ENCODE measurements at regions not wholly inside any gene's neighbourhood (a gene's known extent, or its start where the extent isn't known, plus 50 kb on each side); places are given as distances from the start of the nearest gene placed in this dataset.
A peak's percentile ranks its signal among the peaks of the same experiment; 100 is the strongest.

DNA sequence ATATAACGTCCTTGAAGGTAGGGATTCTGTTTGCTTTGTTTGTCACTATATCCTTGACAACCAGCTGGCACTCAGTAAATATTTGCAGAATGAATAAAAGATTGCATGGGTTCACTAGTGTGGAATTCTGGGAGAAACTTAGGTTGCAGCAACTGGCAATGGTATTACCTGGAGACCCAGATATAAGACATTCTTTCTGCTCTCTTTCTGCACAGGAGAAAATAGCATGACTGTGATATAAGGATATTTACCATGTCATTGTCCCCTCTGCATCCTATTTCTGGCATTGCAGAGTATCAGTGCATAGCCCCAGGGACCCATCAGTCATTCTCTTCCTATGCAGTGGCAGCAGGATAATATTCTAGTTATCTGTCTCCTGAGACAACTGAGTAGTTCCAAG is 308.9 kb upstream of the LRRC7 start:
- ATAC-seq, result no peak

DNA sequence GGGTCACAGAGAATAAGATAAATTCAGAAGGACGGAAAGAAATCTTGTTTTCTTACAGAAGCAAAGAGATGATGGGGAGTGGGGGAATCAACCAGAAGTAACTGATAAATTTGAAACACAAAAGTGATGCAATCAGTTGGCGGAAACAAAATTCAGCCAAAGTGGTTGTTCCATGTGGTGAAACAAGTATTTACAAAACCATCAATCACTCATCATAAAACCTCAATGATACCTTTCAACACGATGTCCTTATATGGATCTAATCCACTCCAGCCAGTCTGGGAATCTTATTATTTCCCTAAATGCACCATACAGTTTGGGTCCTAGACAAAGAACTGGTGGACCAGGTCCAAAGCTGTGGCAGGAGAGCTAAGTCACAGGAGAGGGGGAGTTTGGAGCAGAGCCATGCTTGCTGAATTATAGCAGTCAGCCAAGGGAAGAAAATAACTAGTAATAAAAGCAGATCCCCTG is 303.8 kb upstream of the LRRC7 start:
- ATAC-seq, result no peak

DNA sequence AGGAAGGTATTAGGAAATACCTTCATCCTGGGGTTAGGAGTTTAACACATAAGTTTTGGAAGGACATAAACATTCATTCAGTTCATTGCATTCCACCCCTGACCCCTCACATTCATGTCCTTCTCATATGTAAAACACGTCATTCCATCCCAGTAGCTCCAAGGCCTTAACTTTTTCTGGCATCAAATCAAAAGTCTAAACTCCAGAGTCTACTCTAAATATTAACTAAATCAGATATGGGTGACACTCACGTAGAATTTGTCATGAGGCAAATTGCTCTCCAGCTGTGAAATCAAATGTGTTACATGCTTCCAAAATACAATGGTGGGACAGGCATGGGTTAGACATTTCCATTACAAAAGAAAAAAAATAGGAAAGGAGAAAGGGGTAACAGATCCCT is 298.2 kb upstream of the LRRC7 start:
- no peak for ATAC-seq

DNA sequence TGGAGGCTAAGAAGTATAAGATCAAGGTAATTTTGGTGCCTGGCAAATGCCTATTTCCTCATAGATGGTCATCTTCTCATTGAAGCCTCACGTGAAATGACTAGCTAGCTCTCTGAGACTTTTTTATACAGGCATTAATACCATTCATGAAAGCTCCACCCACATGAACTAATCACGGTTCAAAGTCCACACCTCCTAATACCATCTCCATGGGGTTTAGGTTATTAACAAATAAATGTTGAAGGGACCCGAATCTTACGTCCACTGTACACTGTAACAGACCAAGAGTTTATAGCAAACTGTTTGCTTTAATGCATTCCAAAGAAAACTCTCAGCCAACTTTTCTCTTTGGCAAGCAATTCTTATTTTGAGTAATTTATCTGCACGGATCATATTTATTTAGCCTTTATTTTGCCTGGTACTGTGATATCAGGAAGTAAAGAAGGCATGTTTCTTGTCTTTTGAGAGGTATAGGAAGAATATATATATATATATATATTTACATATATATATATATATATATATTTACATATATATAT is 296.1 kb upstream of the LRRC7 start:
- ATAC-seq, result no peak

DNA sequence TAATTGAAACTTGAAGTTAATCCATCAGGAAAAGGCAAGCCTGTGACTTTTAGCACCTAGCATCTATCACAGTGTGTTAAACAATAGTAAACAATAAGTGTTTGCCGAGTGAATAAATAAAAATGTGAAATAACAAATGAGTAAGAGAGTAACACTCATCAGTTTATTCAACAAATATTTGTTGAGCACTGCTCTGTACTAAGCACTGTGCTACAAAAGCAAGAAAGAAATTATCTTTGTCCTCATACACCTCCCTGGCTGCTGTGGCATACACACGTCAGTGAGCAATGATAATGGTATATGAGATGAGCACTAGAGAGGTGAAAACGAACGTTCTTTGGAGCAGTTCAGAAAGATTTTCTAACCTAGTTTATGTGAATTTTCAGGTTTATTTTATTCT is 295.0 kb upstream of the LRRC7 start:
- no peak for ATAC-seq

DNA sequence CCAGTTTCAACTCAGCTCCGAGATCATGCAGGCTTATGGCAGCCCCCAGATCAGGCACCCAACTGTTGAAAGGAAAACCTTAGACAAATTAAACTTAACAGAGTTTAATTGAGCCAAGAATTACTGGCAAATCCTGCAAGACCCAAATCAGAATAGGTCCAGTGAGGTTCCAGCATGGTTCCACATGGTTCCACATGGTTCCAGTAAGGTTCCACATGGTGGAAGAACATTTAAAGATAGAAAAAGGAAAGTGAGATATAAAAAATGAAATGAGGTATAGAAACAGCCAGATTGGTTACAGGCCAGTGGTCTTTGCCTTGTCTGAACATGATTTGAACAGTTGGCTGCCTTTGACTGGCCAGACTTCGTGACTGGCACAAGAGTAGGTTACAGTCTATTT is 288.8 kb upstream of the LRRC7 start:
- ATAC-seq, result no peak

DNA sequence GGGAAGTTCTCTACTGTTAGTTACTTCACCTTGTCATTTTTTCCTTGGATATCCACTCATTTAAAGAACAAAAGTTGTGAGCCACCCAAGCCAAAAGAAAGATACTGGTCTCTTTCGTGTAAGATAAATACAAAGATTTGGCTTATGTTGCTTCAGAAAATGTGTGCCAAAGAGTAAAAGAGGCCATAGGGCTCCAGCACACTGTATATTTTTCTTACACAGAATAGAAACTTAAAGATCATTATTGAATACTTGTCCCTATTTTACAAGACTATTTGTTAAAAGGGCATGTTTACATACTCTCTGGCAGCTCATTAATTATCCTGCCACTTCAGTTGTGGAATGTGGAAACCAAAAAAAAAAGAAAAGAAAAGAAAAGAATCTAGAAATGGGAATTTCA is 284.2 kb upstream of the LRRC7 start:
- ATAC-seq, result no peak

DNA sequence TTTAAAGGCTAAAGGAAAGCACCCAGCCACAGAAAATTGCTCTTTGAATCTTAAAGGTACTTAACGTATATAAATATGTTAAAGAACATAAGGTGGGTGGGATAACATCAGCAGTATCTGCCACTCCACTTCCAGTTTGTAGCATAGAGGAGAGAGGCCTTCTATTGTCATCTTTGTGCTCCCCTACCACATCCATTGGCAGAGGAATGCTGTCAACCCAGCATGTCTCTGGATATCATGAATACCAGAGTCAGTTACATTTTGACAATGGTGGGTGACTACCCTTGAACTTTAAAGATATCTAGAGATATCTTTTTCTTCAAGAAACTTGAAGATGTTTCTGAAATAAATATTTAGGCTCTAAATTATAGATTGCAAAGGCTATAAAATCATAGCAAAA is 283.2 kb upstream of the LRRC7 start:
- no peak for ATAC-seq

DNA sequence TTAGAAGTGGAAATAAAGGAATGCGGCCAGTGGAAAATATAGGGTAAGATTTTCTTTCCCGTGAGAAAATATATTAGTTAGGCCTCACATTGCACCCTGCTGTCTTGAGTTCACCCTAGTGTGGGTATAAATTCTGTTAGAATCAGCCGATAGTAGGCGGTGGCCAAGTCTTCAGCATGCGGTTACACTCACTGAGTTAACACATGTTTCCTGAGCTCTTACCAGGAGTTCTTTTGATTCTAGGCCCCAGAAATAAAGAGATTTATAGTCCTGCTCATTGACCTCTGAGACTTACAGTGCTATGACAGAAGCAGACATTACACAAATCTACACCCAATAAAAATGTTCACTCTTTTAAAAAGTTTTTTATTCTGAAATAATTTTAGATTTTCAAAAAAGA is 279.3 kb upstream of the LRRC7 start:
- no peak for ATAC-seq

DNA sequence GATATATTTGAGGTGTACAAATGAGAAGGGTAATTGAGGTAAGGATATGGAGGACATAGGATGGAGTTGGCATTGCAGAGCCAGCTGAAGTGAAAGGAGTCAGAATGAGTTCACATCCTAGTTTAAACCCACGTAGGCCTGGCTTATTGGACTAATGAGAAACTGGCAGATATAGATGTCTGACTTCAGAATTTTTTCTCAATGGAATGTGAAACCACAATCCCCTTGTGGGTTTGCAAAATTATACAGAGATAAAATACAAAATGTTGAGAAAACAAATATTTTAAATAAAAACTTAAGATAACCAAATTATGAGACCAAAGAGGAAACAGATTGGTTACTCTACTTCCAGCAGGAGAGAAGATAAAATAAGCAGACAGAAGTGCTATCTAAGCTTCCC is 277.4 kb upstream of the LRRC7 start:
- no peak for ATAC-seq

DNA sequence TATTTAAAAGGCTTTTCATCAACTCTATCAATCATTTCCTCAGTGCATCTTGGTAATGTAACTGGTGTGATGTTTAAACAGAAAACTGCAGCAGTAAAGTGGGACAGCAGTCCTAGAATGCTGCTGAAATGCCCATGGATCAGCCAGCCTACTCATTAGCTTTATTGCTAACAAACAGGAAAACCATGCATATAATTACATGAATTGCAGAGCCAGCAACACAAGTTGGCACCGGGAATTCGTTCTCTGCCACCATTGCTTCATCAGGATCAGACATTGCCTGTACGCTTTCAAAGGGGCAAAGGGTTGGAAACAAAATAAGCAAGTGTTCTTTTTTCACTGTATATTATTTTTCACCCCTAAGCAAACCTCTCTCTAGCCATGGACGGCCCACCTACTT is 276.2 kb upstream of the LRRC7 start:
- no peak for ATAC-seq

DNA sequence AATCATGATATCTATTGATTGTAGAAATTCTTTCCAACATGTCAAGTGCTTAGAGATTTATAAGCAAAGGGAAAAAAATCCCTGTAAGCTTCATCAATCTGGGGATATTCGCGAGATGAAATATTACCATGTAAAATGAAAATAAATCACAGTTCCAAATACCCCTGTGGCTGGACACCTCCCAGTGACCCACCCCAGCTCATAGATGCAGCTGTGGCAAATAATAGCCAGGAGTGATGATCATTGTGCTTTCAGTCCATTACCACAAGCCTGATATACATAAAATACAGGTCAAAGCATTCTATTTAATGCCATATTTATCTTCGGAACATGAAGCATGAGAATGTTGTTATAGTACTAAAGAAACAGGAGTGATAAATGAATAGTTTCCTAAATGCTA is 274.9 kb upstream of the LRRC7 start:
- no peak for ATAC-seq

DNA sequence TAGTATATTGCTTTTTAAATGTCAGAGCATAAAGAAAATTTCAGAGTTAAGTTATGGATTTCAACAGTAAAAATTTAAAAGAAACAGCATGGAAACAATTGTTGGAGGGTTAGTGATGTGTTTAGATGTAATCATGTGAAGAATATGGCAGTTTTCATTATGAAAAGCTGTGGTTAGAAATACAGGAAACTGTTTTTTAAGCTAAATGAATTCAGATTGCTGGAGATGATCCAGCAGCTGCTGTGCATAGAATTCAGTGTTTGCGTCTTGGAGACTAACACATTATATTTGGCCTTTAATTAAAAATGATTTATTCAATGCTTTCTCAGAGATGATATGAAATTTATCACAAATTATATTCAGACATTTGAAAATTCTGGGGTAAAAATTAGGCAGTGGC is 273.6 kb upstream of the LRRC7 start:
- no peak for ATAC-seq

DNA sequence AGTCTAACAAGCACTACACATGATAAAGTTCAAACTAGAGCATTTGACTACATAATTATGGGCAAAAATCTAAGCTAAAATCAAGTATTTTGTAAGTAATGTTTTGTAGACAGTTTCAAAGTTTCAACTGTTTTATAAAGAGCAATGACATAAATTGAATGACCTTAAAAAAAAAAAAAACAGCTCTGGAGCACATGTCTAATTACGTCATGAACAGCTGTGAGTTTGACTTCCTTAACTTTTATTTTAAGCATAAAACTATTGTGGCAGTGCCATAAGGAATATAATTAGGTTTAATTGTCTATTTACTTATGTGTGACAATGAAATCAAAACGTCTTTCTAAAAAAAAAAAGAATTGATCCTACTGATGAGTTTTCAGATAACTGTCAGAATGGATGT is 272.5 kb upstream of the LRRC7 start:
- no peak for ATAC-seq

DNA sequence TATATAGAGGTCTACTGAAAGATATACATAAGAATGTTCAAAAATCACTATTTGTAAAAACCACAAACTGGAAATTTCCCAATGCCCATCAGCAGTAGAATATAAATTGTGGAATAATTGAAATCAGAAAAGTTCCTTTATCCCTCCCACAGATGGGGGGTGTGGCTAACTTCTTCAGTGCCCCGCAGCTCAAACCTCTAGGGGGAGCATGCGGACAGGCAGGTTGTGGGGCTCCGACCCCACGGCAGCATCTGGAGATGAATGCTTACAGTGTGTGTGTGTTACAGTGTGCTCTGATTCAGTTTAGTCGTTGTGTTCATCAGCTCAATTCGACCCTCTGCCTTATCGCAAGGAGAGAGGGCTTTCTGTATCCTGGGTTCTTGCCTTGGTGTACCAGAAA is 262.1 kb upstream of the LRRC7 start:
- no peak for ATAC-seq

DNA sequence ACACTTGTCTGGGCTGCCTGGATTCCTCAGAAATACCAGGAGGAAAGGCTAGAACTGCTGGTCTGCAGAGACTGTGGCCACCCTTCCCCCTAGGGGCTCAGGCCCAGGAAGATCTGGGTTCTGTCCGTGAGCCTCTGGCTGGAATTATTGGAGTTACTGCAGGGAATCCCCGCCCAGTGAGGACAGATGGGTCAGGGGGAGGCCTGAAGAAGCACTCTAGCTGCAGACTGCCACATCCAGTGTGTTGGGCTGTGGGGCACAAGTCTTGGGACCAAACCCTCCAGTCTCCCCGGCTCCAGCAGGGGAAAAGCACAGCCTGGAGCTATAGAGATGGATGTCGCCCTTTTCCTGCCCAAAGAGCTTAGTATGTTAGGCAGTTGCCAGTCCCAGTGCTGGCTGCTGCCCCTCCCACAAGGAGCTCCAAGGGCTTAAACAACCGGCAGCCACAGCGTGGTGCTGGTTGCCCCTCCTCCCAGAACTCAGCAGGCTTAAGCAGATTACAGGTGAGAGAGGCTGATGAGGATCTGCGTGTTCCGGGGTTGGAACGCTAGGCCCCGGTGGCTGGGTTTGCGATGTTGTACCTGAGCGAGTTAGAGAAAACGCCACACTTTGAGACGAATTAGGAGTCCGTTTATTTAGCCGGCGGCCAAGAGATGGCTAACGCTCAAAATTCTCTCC is 255.5 kb upstream of the LRRC7 start:
- no peak for ATAC-seq

DNA sequence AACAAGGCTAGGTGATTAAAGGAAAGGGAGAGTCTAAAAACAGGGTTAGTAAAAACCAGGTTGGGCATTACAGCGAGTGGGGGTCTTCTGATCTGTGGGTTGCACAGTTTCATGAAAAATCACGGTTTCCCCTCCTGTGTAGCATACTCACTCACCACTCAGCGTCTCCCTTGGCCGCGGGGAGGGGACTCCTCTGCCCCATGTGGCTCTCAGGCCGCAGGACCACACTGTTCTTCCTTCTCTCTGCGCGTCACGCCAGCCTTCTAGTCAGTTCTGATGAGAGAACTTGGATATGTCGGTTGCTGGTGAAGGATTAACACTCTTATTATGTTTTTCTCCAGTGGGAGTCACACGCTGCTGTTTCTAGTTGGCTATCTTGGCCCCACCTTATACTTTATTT is 254.6 kb upstream of the LRRC7 start:
- ATAC-seq, result no peak

DNA sequence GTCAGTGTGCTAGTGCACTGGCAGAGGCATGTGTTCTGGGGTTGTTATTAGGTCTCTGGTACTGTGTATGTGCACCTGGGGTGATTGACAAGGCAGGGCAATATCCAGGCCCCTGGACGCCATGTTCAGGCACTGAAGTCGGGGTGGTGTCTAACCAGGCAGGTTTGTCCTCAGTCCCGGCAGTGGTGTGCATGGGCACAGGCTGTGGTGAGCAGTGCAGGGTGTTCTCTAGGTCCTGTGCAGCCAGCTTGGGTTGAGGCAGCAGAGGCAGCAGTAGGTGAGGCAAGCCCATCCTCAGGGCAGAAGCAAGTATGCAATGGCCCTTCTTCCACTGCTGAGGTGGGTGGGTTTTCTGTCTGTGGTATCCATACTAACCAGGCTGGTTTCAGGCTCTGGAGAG is 252.3 kb upstream of the LRRC7 start:
- no peak for ATAC-seq

DNA sequence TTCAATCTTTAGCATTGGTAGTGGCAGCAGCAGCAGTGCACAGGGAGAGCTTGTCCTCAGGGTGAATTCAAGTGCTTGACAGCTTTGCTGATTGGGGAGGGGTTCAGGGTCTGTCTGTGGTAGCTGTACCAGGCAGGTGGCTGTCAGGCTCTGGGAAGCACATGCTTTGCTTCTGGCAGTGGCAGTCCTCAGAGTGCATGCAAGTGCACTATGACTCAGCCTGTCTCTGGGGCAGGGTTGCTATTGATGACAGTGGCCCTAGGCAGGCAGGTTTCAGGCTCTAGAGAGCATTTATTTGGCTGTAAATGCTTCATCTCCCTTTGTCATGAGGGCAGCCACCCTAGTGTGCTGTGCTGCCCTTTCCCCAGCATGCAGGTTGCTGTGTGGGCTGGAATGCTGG is 251.9 kb upstream of the LRRC7 start:
- peak; percentile 59 for ATAC-seq

DNA sequence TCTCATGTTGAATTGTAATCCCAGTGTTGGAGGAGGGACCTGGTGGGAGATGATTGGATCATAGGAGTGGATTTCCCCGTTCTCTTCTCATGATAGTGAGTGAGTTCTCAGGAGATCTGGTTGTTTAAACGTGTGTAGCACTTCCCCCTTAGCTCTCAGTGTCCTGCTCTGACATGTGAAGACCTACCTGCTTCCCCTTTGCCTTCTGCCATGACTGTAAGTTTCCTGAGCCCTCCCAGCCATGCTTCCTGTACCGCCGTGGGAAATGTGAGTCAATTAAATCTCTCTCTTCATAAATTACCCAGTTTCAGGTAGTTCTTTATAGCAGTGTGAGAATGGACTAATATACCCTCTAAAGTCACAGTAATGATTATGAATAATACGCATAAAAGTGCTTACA is 248.4 kb upstream of the LRRC7 start:
- ATAC-seq, result no peak

DNA sequence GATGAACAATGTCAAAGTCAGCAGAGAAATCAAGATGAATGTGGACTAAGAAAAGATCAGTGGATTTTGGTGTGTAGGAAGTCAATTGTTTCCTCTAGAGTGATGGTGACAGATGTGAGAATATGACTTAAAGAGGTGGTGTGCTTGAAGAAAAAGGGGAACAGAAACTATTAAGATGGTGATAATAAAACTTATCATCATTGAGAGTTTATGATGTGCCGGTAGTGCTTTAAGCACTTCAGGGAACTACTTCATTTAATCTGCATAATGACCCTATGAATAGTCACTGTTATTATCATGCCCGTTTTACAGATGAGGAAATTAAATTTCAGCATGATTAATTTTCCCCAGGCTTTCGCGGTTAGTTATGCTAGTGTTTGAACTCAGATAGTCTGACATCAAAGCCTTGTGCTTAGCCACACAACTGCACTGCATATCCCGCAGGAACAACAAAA is 246.9 kb upstream of the LRRC7 start:
- ATAC-seq, result no peak

DNA sequence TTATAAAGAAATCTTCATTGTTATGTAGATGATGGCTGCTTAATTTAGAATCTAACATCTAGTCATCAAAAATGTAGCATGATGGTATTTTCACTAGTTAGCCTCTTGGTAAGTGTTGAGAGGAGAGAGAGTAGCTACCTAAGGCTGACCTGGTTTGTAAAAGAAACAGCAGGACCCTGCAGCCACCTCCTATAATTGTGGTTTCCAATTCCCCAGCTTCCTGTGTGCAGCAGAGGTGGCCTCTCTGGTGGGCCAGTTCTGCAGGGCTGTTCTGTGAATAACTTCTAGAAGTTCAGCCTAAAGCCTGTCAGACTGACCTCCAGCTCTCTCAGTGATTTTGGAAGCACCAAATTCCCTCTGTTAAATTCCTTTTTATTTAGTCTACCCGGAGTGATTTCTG is 246.4 kb upstream of the LRRC7 start:
- no peak for ATAC-seq

DNA sequence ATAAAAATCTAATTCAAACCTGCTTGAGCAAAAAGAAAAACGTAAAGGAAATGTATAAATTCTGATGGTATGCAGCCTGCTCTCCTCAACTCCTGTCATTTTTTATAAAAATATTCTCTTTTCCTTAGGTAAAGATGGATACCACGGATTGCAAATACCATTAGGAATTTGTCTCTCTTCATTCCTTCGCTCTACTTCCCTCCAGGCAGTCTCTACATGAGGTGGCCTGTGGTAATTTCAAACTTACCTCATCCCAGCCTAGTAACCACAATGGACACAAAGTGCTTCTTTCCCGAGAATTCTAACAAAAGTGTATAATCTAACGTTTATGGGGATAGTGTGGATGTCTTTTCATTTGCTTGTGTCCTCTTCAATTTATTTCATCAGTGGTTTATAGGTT is 239.5 kb upstream of the LRRC7 start:
- ATAC-seq, result no peak

DNA sequence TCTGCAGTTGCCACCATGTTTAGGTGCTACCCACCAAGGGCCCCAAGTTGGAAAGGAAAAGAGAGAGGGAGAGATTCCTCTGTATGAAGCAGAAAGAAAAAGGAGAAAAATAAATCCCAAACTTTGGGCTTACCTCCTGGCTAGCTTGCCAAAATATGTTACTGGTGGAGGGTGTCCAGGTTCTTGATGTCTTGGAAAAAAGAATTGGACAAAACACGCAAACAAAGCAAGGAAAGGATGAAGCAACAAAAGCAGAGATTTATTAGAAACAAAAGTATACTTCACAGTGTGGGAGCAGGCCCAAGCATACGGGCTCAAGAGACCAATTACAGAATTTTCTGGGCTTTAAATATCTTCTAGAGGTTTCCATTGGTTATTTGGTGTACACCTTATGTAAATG is 204.5 kb upstream of the LRRC7 start:
- no peak for ATAC-seq

DNA sequence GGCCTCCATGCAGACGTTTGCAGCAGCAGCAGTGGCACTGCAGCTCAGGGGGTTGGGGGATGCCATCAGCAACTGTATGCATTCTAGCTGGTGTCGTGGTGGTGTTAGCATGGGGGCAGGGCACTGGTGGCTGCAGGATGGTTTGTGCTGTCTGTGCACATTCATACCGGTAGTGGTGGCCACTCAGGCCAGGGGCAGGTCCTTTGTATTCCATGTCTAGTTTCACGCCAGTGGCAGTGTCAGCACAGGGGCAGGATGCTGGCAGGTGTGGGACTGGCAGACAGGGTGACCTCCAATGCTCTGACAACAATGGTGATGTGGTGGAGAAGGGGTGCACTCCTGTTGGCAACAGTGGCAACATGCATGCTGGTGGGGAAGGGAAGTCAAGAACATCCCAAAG is 194.2 kb upstream of the LRRC7 start:
- no peak for ATAC-seq

Data from esophagus mucosa (tissue), 1 donor.